Osteocyte (in vitro differentiated cells): ENCODE measurements at regions not wholly inside any gene's neighbourhood (a gene's known extent, or its start where the extent isn't known, plus 50 kb on each side); places are given as distances from the start of the nearest gene placed in this dataset.

Experiments used
- DNase-seq: peaks from one replicate; pipeline ENCODE4 v3.0.0; 2021; ENCODE audit warnings: mixed read lengths; ENCODE audit not compliant: unreplicated experiment; ENCODE audit errors: extremely low spot score
- H3K27ac Mint-ChIP-seq: one replicate; pipeline ENCODE4 v1.8.0; 2021; ENCODE audit warnings: mild to moderate bottlenecking, mixed read lengths; ENCODE audit not compliant: unreplicated experiment
- H3K27me3 Mint-ChIP-seq: one replicate; pipeline ENCODE4 v1.8.0; 2021; ENCODE audit warnings: mixed read lengths; ENCODE audit not compliant: unreplicated experiment
- H3K36me3 Mint-ChIP-seq: one replicate; pipeline ENCODE4 v1.8.0; 2021; ENCODE audit warnings: mixed read lengths; ENCODE audit not compliant: unreplicated experiment
- H3K4me1 Mint-ChIP-seq: one replicate; pipeline ENCODE4 v1.8.0; 2021; ENCODE audit warnings: mixed read lengths; ENCODE audit not compliant: unreplicated experiment
- H3K4me3 Mint-ChIP-seq: one replicate; pipeline ENCODE4 v1.8.0; 2021; ENCODE audit warnings: mild to moderate bottlenecking, moderate library complexity, mixed read lengths; ENCODE audit not compliant: unreplicated experiment
- H3K9me3 Mint-ChIP-seq: one replicate; pipeline ENCODE4 v1.8.0; 2021; ENCODE audit warnings: mixed read lengths; ENCODE audit not compliant: unreplicated experiment
- TF ChIP-seq, protein P1 (sequence below): fragments of 200-600 bp; sonication (generic); IDR thresholded peaks from 2 replicates; pipeline ENCODE4 v1.5.0; 2021; ENCODE audit warnings: antibody characterized with exemption, mild to moderate bottlenecking, moderate library complexity

- TF ChIP-seq, protein P1, sequence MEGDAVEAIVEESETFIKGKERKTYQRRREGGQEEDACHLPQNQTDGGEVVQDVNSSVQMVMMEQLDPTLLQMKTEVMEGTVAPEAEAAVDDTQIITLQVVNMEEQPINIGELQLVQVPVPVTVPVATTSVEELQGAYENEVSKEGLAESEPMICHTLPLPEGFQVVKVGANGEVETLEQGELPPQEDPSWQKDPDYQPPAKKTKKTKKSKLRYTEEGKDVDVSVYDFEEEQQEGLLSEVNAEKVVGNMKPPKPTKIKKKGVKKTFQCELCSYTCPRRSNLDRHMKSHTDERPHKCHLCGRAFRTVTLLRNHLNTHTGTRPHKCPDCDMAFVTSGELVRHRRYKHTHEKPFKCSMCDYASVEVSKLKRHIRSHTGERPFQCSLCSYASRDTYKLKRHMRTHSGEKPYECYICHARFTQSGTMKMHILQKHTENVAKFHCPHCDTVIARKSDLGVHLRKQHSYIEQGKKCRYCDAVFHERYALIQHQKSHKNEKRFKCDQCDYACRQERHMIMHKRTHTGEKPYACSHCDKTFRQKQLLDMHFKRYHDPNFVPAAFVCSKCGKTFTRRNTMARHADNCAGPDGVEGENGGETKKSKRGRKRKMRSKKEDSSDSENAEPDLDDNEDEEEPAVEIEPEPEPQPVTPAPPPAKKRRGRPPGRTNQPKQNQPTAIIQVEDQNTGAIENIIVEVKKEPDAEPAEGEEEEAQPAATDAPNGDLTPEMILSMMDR = no peak
- Mint-ChIP-seq H3K36me3 (no peaks in the 10 kb centered on the region), H3K9me3 (no peaks in the 10 kb centered on the region), H3K27ac (no peak overlapping the region), H3K27me3 (no peaks in the 10 kb centered on the region), H3K4me1 (no peaks in the 10 kb centered on the region), H3K4me3 (no peak overlapping the region)
- no peak for DNase-seq
Observed at GRCh38 chr15:53447742-53448141, 311.7 kb downstream of the WDR72 start.

GRCh38 chr15:53447053-53447574, 312.3 kb downstream of the WDR72 start:
- Mint-ChIP-seq H3K27me3 (peaks cover 3% of the 10 kb centered on the region), H3K36me3 (no peaks in the 10 kb centered on the region), H3K27ac (no peak overlapping the region), H3K4me3 (no peak overlapping the region), H3K4me1 (no peaks in the 10 kb centered on the region), H3K9me3 (no peaks in the 10 kb centered on the region)
- no peak for DNase-seq
- TF ChIP-seq, protein P1 = no peak

DNA sequence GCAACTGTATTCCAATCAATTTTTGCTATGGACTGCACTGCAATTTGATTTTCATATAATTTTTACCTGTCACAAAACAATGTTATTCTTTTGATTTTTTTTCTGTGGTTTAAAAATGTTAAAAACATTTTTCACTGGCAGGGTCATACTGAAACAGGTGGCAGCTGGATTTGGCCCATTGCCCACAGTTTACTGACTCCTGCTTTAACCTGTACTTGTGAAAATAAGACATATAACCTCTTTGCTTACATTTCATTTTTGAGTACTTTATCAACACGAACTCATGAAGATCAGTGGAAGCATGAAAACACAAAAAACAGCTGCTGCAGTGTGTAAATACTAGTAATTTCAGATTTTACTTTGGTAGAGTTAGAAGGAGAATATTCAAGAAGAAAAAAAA, 313.1 kb downstream of the WDR72 start:
- no peak for DNase-seq
- Mint-ChIP-seq H3K4me1 (no peaks in the 10 kb centered on the region), H3K36me3 (no peaks in the 10 kb centered on the region), H3K4me3 (no peak overlapping the region), H3K27me3 (peaks cover 4% of the 10 kb centered on the region), H3K27ac (no peak overlapping the region), H3K9me3 (no peaks in the 10 kb centered on the region)
- TF ChIP-seq, protein P1 = no peak

GRCh38 chr15:53445531-53445930, 313.9 kb downstream of the WDR72 start:
- no peaks in the 10 kb centered on the region for H3K4me1 Mint-ChIP-seq
- no peak overlapping the region for H3K27ac Mint-ChIP-seq
- H3K4me3 Mint-ChIP-seq = no peak overlapping the region
- no peaks in the 10 kb centered on the region for H3K36me3 Mint-ChIP-seq
- H3K27me3 Mint-ChIP-seq = peaks cover 4% of the 10 kb centered on the region
- no peaks in the 10 kb centered on the region for H3K9me3 Mint-ChIP-seq
- no peak for DNase-seq
- TF ChIP-seq, protein P1 = no peak

GRCh38 chr15:53437985-53438841, 321.2 kb downstream of the WDR72 start:
- no peaks in the 10 kb centered on the region for H3K4me1 Mint-ChIP-seq
- H3K27ac Mint-ChIP-seq = no peak overlapping the region
- H3K9me3 Mint-ChIP-seq = no peaks in the 10 kb centered on the region
- no peak overlapping the region for H3K4me3 Mint-ChIP-seq
- H3K36me3 Mint-ChIP-seq = no peaks in the 10 kb centered on the region
- H3K27me3 Mint-ChIP-seq = peaks cover 6% of the 10 kb centered on the region
- TF ChIP-seq, protein P1 = no peak
- DNase-seq = no peak
